Panc1 (cell line): ENCODE measurements at regions not wholly inside any gene's neighbourhood (a gene's known extent, or its start where the extent isn't known, plus 50 kb on each side); places are given as distances from the start of the nearest gene placed in this dataset.

Source experiments
- POLR2AphosphoS5 ChIP-seq: IDR thresholded peaks from 2 replicates; pipeline ENCODE4 v1.6.1; 2012; ENCODE audit warnings: mild to moderate bottlenecking, low read depth, low read length, moderate library complexity
- SIN3A ChIP-seq: IDR thresholded peaks from 2 replicates; pipeline ENCODE4 v1.6.1; 2012; ENCODE audit warnings: low read depth, mild to moderate bottlenecking, low read length, moderate library complexity, borderline replicate concordance; ENCODE audit not compliant: insufficient read depth
- TCF7L2 ChIP-seq: IDR thresholded peaks from 2 replicates; pipeline ENCODE4 v1.6.1; 2011; ENCODE audit warnings: mild to moderate bottlenecking, low read depth, low read length, inconsistent platforms
- TF ChIP-seq, protein P1 (sequence below): fragments of 450-650 bp; IDR thresholded peaks from 2 replicates; pipeline ENCODE4 v1.5.1; 2017; ENCODE audit warnings: mild to moderate bottlenecking
- TF ChIP-seq, protein P2 (sequence below), 2 experiments: IDR thresholded peaks; 2 replicates each; pipeline ENCODE4 v1.6.1; 2011 to 2012; ENCODE audit warnings: low read depth in 2 of 2, control low read depth in 1 of 2, low read length in 1 of 2, mild to moderate bottlenecking in 1 of 2, moderate library complexity in 1 of 2; ENCODE audit not compliant: insufficient read depth in 1 of 2

DNA sequence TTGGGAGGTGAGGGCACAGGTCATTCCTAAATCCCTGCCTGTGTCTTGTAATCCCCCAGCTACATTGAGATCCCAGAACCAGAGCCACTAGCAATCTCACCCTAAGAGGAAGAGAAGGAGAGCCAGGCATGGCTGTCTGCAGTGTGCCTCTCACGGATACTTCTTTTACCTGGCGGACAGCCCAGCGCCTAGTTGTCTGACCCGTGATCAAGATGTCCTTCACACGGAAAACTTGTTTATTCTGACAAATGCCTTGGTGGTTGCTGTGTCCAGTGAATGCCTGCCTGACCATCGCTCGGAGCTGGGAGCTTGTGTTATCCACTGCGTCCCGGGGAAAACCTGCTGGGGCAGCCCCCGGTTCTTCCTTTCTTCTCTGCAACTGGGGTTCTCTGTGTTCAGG, 140.5 kb upstream of the WSCD1 start:
- TF ChIP-seq, protein P1, sequence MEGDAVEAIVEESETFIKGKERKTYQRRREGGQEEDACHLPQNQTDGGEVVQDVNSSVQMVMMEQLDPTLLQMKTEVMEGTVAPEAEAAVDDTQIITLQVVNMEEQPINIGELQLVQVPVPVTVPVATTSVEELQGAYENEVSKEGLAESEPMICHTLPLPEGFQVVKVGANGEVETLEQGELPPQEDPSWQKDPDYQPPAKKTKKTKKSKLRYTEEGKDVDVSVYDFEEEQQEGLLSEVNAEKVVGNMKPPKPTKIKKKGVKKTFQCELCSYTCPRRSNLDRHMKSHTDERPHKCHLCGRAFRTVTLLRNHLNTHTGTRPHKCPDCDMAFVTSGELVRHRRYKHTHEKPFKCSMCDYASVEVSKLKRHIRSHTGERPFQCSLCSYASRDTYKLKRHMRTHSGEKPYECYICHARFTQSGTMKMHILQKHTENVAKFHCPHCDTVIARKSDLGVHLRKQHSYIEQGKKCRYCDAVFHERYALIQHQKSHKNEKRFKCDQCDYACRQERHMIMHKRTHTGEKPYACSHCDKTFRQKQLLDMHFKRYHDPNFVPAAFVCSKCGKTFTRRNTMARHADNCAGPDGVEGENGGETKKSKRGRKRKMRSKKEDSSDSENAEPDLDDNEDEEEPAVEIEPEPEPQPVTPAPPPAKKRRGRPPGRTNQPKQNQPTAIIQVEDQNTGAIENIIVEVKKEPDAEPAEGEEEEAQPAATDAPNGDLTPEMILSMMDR: no peak
- TF ChIP-seq TCF7L2: no peak
- no peak for TF ChIP-seq POLR2AphosphoS5
- TF ChIP-seq, protein P2, sequence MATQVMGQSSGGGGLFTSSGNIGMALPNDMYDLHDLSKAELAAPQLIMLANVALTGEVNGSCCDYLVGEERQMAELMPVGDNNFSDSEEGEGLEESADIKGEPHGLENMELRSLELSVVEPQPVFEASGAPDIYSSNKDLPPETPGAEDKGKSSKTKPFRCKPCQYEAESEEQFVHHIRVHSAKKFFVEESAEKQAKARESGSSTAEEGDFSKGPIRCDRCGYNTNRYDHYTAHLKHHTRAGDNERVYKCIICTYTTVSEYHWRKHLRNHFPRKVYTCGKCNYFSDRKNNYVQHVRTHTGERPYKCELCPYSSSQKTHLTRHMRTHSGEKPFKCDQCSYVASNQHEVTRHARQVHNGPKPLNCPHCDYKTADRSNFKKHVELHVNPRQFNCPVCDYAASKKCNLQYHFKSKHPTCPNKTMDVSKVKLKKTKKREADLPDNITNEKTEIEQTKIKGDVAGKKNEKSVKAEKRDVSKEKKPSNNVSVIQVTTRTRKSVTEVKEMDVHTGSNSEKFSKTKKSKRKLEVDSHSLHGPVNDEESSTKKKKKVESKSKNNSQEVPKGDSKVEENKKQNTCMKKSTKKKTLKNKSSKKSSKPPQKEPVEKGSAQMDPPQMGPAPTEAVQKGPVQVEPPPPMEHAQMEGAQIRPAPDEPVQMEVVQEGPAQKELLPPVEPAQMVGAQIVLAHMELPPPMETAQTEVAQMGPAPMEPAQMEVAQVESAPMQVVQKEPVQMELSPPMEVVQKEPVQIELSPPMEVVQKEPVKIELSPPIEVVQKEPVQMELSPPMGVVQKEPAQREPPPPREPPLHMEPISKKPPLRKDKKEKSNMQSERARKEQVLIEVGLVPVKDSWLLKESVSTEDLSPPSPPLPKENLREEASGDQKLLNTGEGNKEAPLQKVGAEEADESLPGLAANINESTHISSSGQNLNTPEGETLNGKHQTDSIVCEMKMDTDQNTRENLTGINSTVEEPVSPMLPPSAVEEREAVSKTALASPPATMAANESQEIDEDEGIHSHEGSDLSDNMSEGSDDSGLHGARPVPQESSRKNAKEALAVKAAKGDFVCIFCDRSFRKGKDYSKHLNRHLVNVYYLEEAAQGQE (IDR thresholded peaks at IDR 0.05; ENCODE audit: insufficient read depth in 1 of 2, low read depth in 2 of 2, low read length in 1 of 2): no peak
- no peak for TF ChIP-seq SIN3A
